GM18519 (cell line): ENCODE measurements at regions not wholly inside any gene's neighbourhood (a gene's known extent, or its start where the extent isn't known, plus 50 kb on each side); places are given as distances from the start of the nearest gene placed in this dataset.

Experiments used
- ATAC-seq: cut with Tn5 transposase; IDR thresholded peaks from one replicate; pipeline ENCODE4 v1.9.1; 2021; ENCODE audit warnings: mild to moderate bottlenecking, moderate library complexity; ENCODE audit not compliant: unreplicated experiment, low FRiP score

DNA sequence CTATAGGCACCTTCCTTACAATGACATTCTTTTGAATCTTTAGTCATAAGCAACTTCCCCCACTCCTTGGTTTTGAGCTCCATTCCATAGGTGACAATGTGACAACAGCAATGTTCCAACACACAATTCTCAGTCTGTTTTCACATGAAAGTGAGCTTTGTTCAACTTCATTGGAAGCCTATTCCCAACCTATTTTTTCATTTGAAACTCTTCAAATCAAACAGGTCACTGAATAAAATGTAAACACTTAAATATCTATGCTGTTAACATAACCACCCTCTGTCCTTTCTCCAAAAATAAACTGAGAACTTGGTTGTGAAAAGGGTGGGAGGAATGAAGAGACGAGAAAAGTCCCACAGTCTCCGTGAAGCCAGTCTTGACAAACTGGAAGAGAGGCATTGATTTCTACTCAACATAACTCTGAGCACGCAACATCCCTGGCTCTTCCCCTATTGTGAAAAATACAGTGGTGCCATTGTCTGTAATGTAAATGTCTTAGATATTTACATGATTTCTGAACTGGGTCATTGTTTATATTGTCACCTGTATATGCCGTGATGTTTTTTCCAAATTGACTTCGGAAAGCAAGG is 343.1 kb downstream of the TFAP2A start:
- no peak for ATAC-seq

DNA sequence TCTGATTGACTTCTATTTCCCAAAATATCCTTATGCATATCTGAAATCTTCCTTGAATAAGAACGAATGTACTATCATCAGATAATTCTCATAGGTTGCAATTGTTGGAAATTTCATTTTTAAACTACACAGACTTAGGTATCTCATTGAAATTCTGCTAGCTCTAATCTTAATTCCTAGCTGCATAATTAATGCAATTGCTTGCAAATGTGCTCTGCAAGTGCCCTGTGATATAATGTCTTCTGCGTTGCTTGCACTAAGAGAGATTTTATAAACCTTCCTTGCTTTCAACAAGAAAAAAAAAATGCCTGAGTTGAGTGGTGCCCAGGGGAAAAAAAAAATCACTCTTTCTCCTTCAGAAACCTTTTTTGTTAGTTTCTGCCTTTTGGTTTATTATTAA is 354.9 kb downstream of the TFAP2A start:
- ATAC-seq, result no peak

GRCh38 chr6:10054672-10055071 is 360.2 kb downstream of the TFAP2A start:
- ATAC-seq, result no peak

- no peak for ATAC-seq
Observed at GRCh38 chr6:10051283-10051682, 363.6 kb downstream of the TFAP2A start.

- ATAC-seq, result no peak
Observed at GRCh38 chr6:10048370-10049297, 366.2 kb downstream of the TFAP2A start.

GRCh38 chr6:10042280-10042679 is 372.6 kb downstream of the TFAP2A start:
- no peak for ATAC-seq

DNA sequence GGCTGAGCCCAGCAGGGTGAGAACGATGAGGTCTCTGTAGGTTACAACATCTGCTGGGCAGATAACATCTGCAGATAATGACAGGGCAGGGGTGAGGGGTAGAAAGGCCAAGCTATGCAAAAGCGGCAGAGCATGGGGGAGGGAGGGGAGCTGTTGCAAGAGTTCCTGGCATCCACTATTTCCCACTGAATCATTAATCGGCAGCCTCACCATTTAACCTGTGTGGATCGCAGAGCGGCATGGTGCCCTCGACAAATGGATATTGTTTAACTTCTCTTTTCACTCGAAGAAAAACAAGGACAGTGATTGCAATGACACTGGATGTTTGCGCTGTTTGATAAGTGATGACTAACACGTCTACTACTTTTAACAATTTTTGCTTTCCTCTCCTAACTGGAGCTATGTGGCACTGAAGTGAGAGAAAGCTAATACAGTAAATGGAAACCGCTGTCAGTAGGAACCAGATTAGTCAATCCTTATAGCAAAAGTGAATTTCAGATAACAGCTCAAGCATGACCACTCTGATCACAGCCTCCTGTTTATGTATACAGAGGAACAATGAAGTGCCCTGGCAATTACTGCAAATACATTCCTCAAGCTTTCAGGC is 381.5 kb downstream of the TFAP2A start:
- no peak for ATAC-seq

GRCh38 chr6:10031617-10032016 is 383.3 kb downstream of the TFAP2A start:
- ATAC-seq, result no peak

- no peak for ATAC-seq
Observed at GRCh38 chr6:10030942-10031537, 383.8 kb downstream of the TFAP2A start.

DNA sequence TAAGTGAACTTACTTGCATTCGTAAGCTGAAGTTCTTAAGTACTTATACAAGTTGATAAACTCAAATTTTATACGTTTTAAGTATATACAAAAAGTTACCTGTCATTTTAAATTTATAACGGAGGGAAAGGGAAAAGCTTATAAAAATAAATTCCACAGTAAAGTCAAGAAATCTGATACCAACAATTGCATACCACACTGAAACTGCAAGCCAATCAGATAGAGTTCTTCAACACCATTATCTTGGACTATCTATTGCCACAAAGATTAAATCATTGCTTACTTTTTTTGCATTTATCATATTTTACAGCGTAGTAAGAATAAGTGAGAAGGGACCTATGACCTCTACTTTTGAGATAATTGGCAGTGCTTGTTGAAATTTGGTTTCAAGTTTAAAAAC is 386.7 kb downstream of the TFAP2A start:
- ATAC-seq, result no peak

DNA sequence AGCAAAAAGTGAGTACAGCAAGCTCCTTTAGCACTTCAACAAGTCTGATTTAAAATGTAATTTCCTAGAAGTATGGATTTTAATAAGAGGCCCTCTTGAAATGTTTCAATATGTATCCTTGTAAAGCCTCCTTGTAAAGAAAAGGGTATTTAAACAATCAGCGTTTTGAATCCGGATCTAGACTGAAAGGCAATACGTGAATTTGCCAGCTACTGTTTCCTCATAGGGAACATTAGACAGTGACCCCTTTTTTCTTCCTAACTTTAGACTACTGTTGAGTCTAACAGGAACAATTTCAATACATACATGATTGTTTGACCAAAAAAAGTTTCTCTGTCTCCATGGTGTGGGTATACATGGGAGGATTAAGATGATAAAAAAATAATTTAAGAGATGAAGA is 395.0 kb downstream of the TFAP2A start:
- ATAC-seq, result no peak

DNA sequence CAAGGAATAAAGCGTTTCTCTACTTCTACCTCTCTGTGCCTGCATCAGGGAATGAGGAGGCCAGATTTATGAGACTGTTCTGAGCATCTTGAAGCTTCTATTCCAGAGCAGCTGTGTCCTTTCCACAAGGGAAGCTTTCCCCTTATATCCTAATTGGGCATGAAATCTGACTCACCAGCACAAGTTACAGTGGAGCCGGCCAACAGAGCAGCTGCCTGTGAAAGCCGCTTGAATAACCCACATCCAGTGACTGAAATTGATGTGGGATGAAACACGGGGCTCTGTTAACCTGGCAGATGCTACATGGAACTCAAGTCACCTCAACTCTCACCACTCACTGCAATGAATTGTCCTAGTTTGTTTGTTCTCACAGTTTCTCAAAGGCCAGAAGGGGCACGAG is 400.3 kb downstream of the TFAP2A start:
- no peak for ATAC-seq

- no peak for ATAC-seq
Observed at GRCh38 chr6:10000551-10000950, 414.3 kb downstream of the TFAP2A start.

GRCh38 chr6:9999796-10000195 is 415.1 kb downstream of the TFAP2A start:
- ATAC-seq, result no peak

DNA sequence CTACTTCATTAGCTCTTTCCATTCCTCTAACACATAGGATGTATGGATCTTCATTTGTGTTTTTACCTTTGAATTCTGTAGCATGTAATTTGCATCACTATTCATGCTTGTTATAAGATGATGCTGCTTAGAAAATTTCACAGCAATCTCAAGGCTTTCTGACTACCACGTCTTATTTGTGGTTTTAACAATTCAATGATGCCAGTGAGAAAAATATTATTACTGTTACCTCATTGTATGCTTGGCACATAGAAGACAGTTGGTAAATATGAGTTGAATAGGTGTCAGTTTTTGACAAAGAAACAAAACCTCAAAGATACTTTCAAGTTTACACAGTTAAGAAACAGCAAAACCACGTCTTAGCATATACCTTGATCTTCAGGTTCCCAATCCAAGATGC is 428.6 kb downstream of the TFAP2A start:
- ATAC-seq, result no peak

DNA sequence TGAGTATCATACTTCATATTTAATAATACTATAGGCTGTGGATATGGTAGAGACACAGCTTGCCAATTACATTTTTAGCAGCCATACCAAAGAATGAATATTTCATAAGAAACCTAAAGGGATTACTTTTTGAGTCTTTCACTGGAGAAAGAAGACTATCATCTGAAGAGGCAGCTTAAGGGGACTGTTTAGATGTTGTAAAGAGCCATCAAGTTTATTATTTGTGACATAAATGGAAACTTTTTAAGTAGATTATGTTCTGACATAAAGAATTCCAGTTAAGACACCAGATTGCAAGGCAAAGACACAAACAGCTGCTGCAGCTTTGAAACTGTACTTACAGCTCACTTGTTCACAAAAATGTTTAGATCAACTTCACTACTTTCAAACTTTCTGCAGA is 429.4 kb downstream of the TFAP2A start:
- no peak for ATAC-seq

DNA sequence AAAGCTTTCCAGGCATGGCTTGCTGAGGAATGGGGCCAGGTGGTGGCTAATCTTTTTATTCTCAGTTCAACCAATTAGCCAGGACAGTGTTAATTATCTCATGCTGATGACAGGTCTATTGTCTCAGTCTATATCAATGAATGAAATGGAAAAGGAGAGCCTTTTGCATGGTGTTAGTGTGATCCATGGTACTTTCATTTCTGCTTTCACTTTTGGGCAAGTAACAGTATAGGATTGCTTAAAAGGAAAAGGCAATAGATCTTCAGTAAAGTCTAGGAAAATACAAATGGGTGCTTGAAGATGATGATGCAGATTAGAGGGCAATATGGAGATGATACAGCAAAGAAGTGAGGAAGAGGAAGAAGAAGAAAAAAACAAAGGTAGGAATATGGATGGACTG is 430.3 kb downstream of the TFAP2A start:
- no peak for ATAC-seq

GRCh38 chr6:9983168-9983567 is 431.7 kb downstream of the TFAP2A start:
- no peak for ATAC-seq

- ATAC-seq, result no peak
Observed at GRCh38 chr6:9982215-9982614, 432.7 kb downstream of the TFAP2A start.

DNA sequence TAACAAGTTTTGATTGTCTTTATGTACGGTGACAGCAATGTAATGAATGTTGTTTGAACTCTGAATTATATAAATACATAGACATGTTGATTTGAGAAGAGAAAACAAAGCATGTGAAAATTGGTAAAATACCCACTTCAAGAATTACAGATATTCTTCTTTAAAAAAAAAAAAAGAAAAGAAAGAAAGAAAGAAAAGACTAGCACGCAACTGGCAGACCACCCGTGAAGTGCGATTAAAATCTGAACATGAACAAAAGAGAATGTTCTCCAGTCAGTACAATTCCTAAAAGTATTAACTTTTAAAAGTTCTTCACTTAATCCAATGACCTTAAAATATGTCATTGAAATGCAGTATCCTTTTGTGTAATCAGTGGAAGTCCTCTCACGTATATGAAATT is 434.9 kb downstream of the TFAP2A start:
- no peak for ATAC-seq

- ATAC-seq, result no peak
Observed at GRCh38 chr6:9978480-9978879, 436.4 kb downstream of the TFAP2A start.
